Renal cortical epithelial cell (primary cell): ENCODE measurements at regions not wholly inside any gene's neighbourhood (a gene's known extent, or its start where the extent isn't known, plus 50 kb on each side); places are given as distances from the start of the nearest gene placed in this dataset.

ENCODE experiments used
- DNase-seq: peaks from one replicate; pipeline ENCODE4 v3.0.0-alpha.2; 2011; ENCODE audit warnings: low read depth

DNA sequence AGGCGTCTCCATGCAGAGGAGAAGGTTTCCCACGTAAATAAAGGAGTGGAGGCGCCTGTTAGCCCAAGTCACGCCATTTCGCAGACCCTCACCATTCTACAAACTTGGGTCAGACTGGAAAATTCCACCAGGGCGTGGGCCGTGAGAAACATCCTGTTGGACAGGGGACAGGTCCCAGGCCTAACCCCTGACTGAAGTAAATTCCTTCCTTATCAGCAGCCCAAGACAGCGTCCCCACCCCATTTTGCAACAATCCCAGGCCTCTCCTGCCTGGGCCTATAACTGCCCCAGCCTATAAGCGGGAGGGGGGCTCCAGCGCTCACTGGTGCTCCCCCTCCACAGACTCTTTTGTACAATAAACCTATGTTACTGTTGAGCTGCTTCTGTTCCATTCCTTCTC is 57.3 kb upstream of the CBLN2 start:
- no peak for DNase-seq
